H1 (cell line): ENCODE measurements at regions not wholly inside any gene's neighbourhood (a gene's known extent, or its start where the extent isn't known, plus 50 kb on each side); places are given as distances from the start of the nearest gene placed in this dataset.
A peak's percentile ranks its signal among the peaks of the same experiment; 100 is the strongest.

Experiments
- CTCF ChIA-PET: fragments of 300-600 bp; sonication (Branson Sonifier 250); formaldehyde crosslinking; loops from one replicate; lab custom pipeline; 2021; ENCODE audit not compliant: partially characterized antibody; lab: Charles Lee
- POLR2A ChIA-PET: fragments of 300-600 bp; sonication (Branson Sonifier 250); formaldehyde crosslinking; loops from one replicate; lab custom pipeline; 2021; ENCODE audit warnings: inconsistent platforms; ENCODE audit not compliant: partially characterized antibody; lab: Charles Lee
- DNase-seq, 2 experiments: peaks; one replicate each; pipeline versions ENCODE4 v3.0.0 to v3.0.0-alpha.2; 2010 to 2022; ENCODE audit warnings: low spot score in 2 of 2, low read depth in 1 of 2, mixed read lengths in 1 of 2
- FAIRE-seq: peaks from 2 replicates; lab custom pipeline; 2011; peaks lifted over from hg19 to GRCh38; lab: Jason Lieb, UNC
- H2AFZ ChIP-seq: 2 replicates; pipeline ENCODE4 v1.8.1; 2012; ENCODE audit warnings: low read length, inconsistent platforms
- H2AK5ac ChIP-seq: 2 replicates; pipeline ENCODE4 v1.6.1; 2013; ENCODE audit warnings: low read depth, low read length
- H2BK120ac ChIP-seq: replicated peaks from 2 replicates; pipeline ENCODE3; 2013; ENCODE audit warnings: low read depth, low read length, inconsistent platforms
- H2BK12ac ChIP-seq: 2 replicates; pipeline ENCODE4 v1.6.1; 2013; ENCODE audit warnings: low read depth, low read length
- H2BK15ac ChIP-seq: 2 replicates; pipeline ENCODE4 v1.6.1; 2013; ENCODE audit warnings: low read length
- H2BK20ac ChIP-seq: 2 replicates; pipeline ENCODE4 v1.6.1; 2013; ENCODE audit warnings: low read length
- H2BK5ac ChIP-seq: 2 replicates; pipeline ENCODE4 v1.6.1; 2013; ENCODE audit warnings: low read depth, low read length
- H3K14ac ChIP-seq: 2 replicates; pipeline ENCODE4 v1.6.1; 2013; ENCODE audit warnings: inconsistent platforms; ENCODE audit not compliant: insufficient read length
- H3K18ac ChIP-seq: 2 replicates; pipeline ENCODE4 v1.6.1; 2013; ENCODE audit warnings: low read length; ENCODE audit errors: extremely low read depth
- H3K23ac ChIP-seq: 2 replicates; pipeline ENCODE4 v1.6.1; 2013; ENCODE audit warnings: inconsistent platforms; ENCODE audit not compliant: insufficient read length
- H3K23me2 ChIP-seq: 2 replicates; pipeline ENCODE4 v1.6.1; 2013; ENCODE audit warnings: low read depth, low read length
- H3K27ac ChIP-seq: 2 replicates; pipeline ENCODE4 v1.6.1; 2011; ENCODE audit warnings: low read depth, low read length, inconsistent platforms
- H3K27me3 ChIP-seq, 4 experiments: replicated peaks in 1 of 4; 1 replicate in 1 of 4; 2 replicates in 3 of 4; pipeline versions ENCODE4 v1.6.1 to v1.8.1; 2011 to 2013; ENCODE audit warnings: low read length in 3 of 4, mild to moderate bottlenecking in 3 of 4, inconsistent platforms in 2 of 4, mixed read lengths in 2 of 4, moderate library complexity in 1 of 4; ENCODE audit not compliant: control insufficient read depth in 3 of 4, insufficient read depth in 3 of 4; ENCODE audit errors: extremely low read depth in 1 of 4
- H3K36me3 ChIP-seq, 4 experiments: 2 replicates each; pipeline versions ENCODE4 v1.6.1 to v1.8.1; 2011 to 2013; ENCODE audit warnings: mild to moderate bottlenecking in 4 of 4, low read length in 3 of 4, moderate library complexity in 2 of 4, control low read depth in 1 of 4, inconsistent platforms in 1 of 4; ENCODE audit not compliant: insufficient read depth in 4 of 4, control insufficient read depth in 2 of 4
- H3K4ac ChIP-seq: replicated peaks from 2 replicates; pipeline ENCODE3; 2013; ENCODE audit warnings: low read length, low read depth, mixed read lengths, inconsistent platforms; ENCODE audit not compliant: insufficient read length
- H3K4me1 ChIP-seq, 4 experiments: replicated peaks in 1 of 4; 1 replicate in 1 of 4; 2 replicates in 3 of 4; pipeline versions ENCODE4 v1.6.1 to v1.8.1; 2011 to 2013; ENCODE audit warnings: low read length in 3 of 4, inconsistent platforms in 2 of 4, mixed read lengths in 1 of 4; ENCODE audit not compliant: insufficient read depth in 4 of 4, control insufficient read depth in 3 of 4
- H3K4me2 ChIP-seq, 2 experiments: 2 replicates each; pipeline versions ENCODE4 v1.6.1 to v1.8.1; 2011 to 2013; ENCODE audit warnings: low read depth in 2 of 2, low read length in 2 of 2, control low read depth in 1 of 2, inconsistent platforms in 1 of 2, mild to moderate bottlenecking in 1 of 2; ENCODE audit not compliant: insufficient read depth in 1 of 2
- H3K4me3 ChIP-seq, 4 experiments: fragments of 200-600, 300-600 bp in 1 of 4; sonication (generic), shearing (Covaris generic), sonication (Bioruptor Twin) in 1 of 4; 2 replicates each; pipeline versions ENCODE4 v1.5.1 to v1.8.1; 2011 to 2016; ENCODE audit warnings: low read length in 4 of 4, low read depth in 3 of 4, control low read depth in 2 of 4, inconsistent platforms in 2 of 4, mild to moderate bottlenecking in 2 of 4, mixed read lengths in 1 of 4, moderate library complexity in 1 of 4; ENCODE audit not compliant: insufficient read depth in 2 of 4; ENCODE audit errors: extremely low read depth in 1 of 4
- H3K56ac ChIP-seq: replicated peaks from 2 replicates; pipeline ENCODE3; 2013; ENCODE audit warnings: low read depth, mild to moderate bottlenecking, mixed read lengths, low read length, inconsistent platforms; ENCODE audit not compliant: insufficient read length
- H3K79me1 ChIP-seq: 2 replicates; pipeline ENCODE4 v1.6.1; 2013; ENCODE audit warnings: low read depth, low read length, control low read depth
- H3K79me2 ChIP-seq, 2 experiments: 2 replicates each; pipeline versions ENCODE4 v1.6.1 to v1.8.1; 2012 to 2013; ENCODE audit warnings: low read length in 2 of 2, mild to moderate bottlenecking in 2 of 2, inconsistent platforms in 1 of 2; ENCODE audit not compliant: insufficient read depth in 2 of 2, control insufficient read depth in 1 of 2
- H3K9ac ChIP-seq, 4 experiments: replicated peaks in 1 of 4; 1 replicate in 1 of 4; 2 replicates in 3 of 4; pipeline versions ENCODE4 v1.6.1 to v1.8.1; 2011 to 2013; ENCODE audit warnings: low read depth in 3 of 4, low read length in 3 of 4, control low read depth in 2 of 4, mild to moderate bottlenecking in 2 of 4, moderate library complexity in 2 of 4, inconsistent platforms in 1 of 4; ENCODE audit errors: extremely low read depth in 1 of 4
- H3K9me3 ChIP-seq, 2 experiments: 2 replicates each; pipeline versions ENCODE4 v1.6.1 to v1.8.1; 2012 to 2013; ENCODE audit warnings: mild to moderate bottlenecking in 2 of 2, moderate library complexity in 2 of 2, control low read depth in 1 of 2, inconsistent platforms in 1 of 2, low read depth in 1 of 2, low read length in 1 of 2, mixed read lengths in 1 of 2; ENCODE audit not compliant: insufficient read depth in 2 of 2
- H4K20me1 ChIP-seq, 2 experiments: replicated peaks in 1 of 2; 2 replicates each; pipeline versions ENCODE3 to v1.8.1; 2011 to 2013; ENCODE audit warnings: inconsistent platforms in 2 of 2, low read length in 2 of 2, mild to moderate bottlenecking in 1 of 2; ENCODE audit not compliant: insufficient read depth in 2 of 2, control insufficient read depth in 1 of 2
- H4K5ac ChIP-seq: 2 replicates; pipeline ENCODE4 v1.6.1; 2013; ENCODE audit warnings: low read length, low read depth, mixed read lengths, inconsistent platforms; ENCODE audit not compliant: insufficient read length
- H4K8ac ChIP-seq: 2 replicates; pipeline ENCODE4 v1.8.0; 2013; ENCODE audit warnings: mild to moderate bottlenecking, moderate library complexity, low read length, inconsistent platforms; ENCODE audit not compliant: insufficient read depth; ENCODE audit errors: extremely low read depth
- H4K91ac ChIP-seq: replicated peaks from 2 replicates; pipeline ENCODE3; 2013; ENCODE audit warnings: low read length, mixed read lengths, inconsistent platforms; ENCODE audit not compliant: insufficient read length
- CBX5 ChIP-seq: fragments of 300-800, 300-1000 bp; sonication (generic); IDR thresholded peaks from 2 replicates; pipeline ENCODE4 v1.7.1; 2016; ENCODE audit warnings: antibody characterized with exemption, low read length, low read depth
- NRF1 ChIP-seq: IDR thresholded peaks from 2 replicates; pipeline ENCODE4 v1.6.1; 2011; ENCODE audit warnings: mild to moderate bottlenecking, low read depth, low read length, improper control_type of control experiment
- SIN3A ChIP-seq, 2 experiments: IDR thresholded peaks in 1 of 2; conservative IDR thresholded peaks in 1 of 2; 2 replicates each; pipeline ENCODE4 v1.6.1; 2011 to 2012; ENCODE audit warnings: low read length in 2 of 2, improper control_type of control experiment in 1 of 2, low read depth in 1 of 2, mild to moderate bottlenecking in 1 of 2
- TAF1 ChIP-seq: IDR thresholded peaks from 2 replicates; pipeline ENCODE4 v1.6.1; 2011; ENCODE audit warnings: mild to moderate bottlenecking, low read depth, low read length
- TBP ChIP-seq: IDR thresholded peaks from 2 replicates; pipeline ENCODE4 v1.6.1; 2011; ENCODE audit warnings: low read depth, low read length, improper control_type of control experiment
- WGBS, 2 experiments: shearing (Covaris generic) in 1 of 2; methylation state at CpG; one replicate each; pipeline versions ENCODE4 v1.1.6 to v1.1.7; 2013 to 2015; ENCODE audit warnings: low lambda C conversion rate in 2 of 2, mixed read lengths in 2 of 2, inconsistent platforms in 1 of 2, low coverage in 1 of 2, missing lambda C conversion rate in 1 of 2; ENCODE audit not compliant: insufficient replicate concordance in 2 of 2, insufficient coverage in 1 of 2, insufficient read length in 1 of 2; ENCODE audit errors: extremely low coverage in 1 of 2, missing lambda C conversion rate in 1 of 2; 5-methylcytosine and 5-hydroxymethylcytosine counted together
- TF ChIP-seq, protein P1 (sequence below): IDR thresholded peaks from 2 replicates; pipeline ENCODE4 v1.6.1; 2011; ENCODE audit warnings: low read length, improper control_type of control experiment

DNA sequence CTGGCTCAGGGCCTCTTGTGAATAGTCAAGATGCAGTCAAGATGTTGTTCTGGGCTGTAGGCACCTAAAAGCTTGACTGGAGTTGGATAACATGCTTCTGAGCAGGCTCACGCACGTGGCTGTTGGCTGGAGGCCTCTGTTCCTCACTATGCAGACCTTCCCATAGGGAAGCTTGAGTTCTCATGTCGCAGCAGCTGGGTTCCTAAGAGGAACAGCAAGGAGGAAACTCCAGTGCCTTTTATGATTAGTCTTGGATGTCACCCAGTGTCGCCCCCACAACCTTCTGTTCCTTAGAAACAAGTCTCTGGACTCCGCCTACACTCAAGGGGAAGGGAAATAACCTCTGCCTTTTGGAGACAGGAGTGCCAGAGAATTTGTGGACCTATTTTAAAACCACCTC, 210.7 kb downstream of the BCAS1 start:
- ChIA-PET POLR2A (interaction anchor here (0.7 to 1.0 kb wide), 2 partner anchors 59 to 236 kb away, joined by 3 read pairs; no protein-coding TSS in a partner anchor), CTCF (interaction anchor here (0.7 to 2.1 kb wide), 4 partner anchors 55 to 80 kb away, joined by 3 to 8 read pairs (median 4); no protein-coding TSS in a partner anchor)
- H3K56ac ChIP-seq = no peak overlapping the region
- TF ChIP-seq TBP = no peak
- no peak for TF ChIP-seq NRF1
- no peak for TF ChIP-seq CBX5
- TF ChIP-seq, protein P1, sequence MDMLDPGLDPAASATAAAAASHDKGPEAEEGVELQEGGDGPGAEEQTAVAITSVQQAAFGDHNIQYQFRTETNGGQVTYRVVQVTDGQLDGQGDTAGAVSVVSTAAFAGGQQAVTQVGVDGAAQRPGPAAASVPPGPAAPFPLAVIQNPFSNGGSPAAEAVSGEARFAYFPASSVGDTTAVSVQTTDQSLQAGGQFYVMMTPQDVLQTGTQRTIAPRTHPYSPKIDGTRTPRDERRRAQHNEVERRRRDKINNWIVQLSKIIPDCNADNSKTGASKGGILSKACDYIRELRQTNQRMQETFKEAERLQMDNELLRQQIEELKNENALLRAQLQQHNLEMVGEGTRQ = no peak
- TF ChIP-seq TAF1 = no peak
- TF ChIP-seq SIN3A (conservative IDR thresholded peaks at IDR 0.05 in 1 of 2, IDR thresholded peaks at IDR 0.05 in 1 of 2; ENCODE audit: low read depth in 1 of 2, low read length in 2 of 2) = no peak
- WGBS, 2 experiments = 83% methylated on average over 5 of the region's 5 CpGs; no CpG with 5 or more reads in 1 of the 2 experiments
- H4K91ac ChIP-seq = no peak overlapping the region
- H2BK12ac ChIP-seq = no peak overlapping the region; the same call in 1 of the 2 replicates
- no peak overlapping the region for H3K27ac ChIP-seq
- H2BK20ac ChIP-seq = no peak overlapping the region
- no peaks in the 10 kb centered on the region for H4K20me1 ChIP-seq
- peak overlapping the region; percentile 97 for H2AFZ ChIP-seq
- DNase-seq (no peak), FAIRE-seq (no peak)
- no peak overlapping the region for H3K14ac ChIP-seq
- no peak overlapping the region for H4K8ac ChIP-seq
- H4K5ac ChIP-seq = no peak overlapping the region
- no peak overlapping the region for H2BK120ac ChIP-seq
- no peaks in the 10 kb centered on the region for H3K36me3 ChIP-seq
- no peaks in the 10 kb centered on the region for H3K9me3 ChIP-seq
- H3K4ac ChIP-seq = no peak overlapping the region
- no peaks in the 10 kb centered on the region for H3K79me1 ChIP-seq
- no peaks in the 10 kb centered on the region for H3K23me2 ChIP-seq
- no peak overlapping the region for H2AK5ac ChIP-seq
- no peak overlapping the region for H3K23ac ChIP-seq
- no peaks in the 10 kb centered on the region for H3K27me3 ChIP-seq
- H2BK5ac ChIP-seq = no peak overlapping the region
- no peak overlapping the region for H2BK15ac ChIP-seq
- H3K4me3 ChIP-seq = no peak overlapping the region
- H3K18ac ChIP-seq = no peak overlapping the region
- H3K79me2 ChIP-seq = no peaks in the 10 kb centered on the region
- H3K9ac ChIP-seq = no peak overlapping the region
- peaks cover 2 to 10% (median 8%) of the 10 kb centered on the region in 4 experiments; a peak in 6 of 7 replicates for H3K4me1 ChIP-seq
- no peak overlapping the region for H3K4me2 ChIP-seq
